Sciatic nerve (tissue), 2 donors: ENCODE measurements at regions not wholly inside any gene's neighbourhood (a gene's known extent, or its start where the extent isn't known, plus 50 kb on each side); places are given as distances from the start of the nearest gene placed in this dataset.

ENCODE experiments used
- ATAC-seq: fragments of 200-7000 bp; cut with Tn5 transposase; one replicate; pipeline ENCODE4 v1.9.1; 2020; ENCODE audit warnings: mild to moderate bottlenecking, moderate library complexity
- DNase-seq: peaks from one replicate; pipeline ENCODE4 v3.0.0-alpha.2; 2020; ENCODE audit warnings: low spot score
- intact Hi-C: fragments of 100-400 bp; cut with DNase I; formaldehyde crosslinking; loops from one replicate; pipeline ENCODE4 v1.14.2; 2022
- donor health status: DM: no; HTN: no; CAD: no.
- donor health status: DM: no; HTN: no; CAD: no.

GRCh38 chr18:25735459-25735858, 355.0 kb downstream of the SS18 start:
- intact Hi-C loops, result no loop called here
- ATAC-seq (no peak), DNase-seq (no peak)

- no peak for DNase-seq
- intact Hi-C loops, result no loop called here
Observed at GRCh38 chr18:25734336-25734735, 356.1 kb downstream of the SS18 start.

GRCh38 chr18:25732862-25733261, 357.6 kb downstream of the SS18 start:
- DNase-seq (no peak), ATAC-seq (no peak)
- intact Hi-C loops, result no loop called here

More at GRCh38 chr18:25734336-25734735, 356.1 kb downstream of the SS18 start:
- ATAC-seq, result no peak

- DNase-seq (no peak), ATAC-seq (no peak)
- intact Hi-C loops, result no loop called here
Observed at GRCh38 chr18:25729072-25729471, 361.3 kb downstream of the SS18 start.

- intact Hi-C loops, result no loop called here
- no peak for DNase-seq
- ATAC-seq, result no peak
Observed at GRCh38 chr18:25727281-25727985, 363.0 kb downstream of the SS18 start.

- DNase-seq, result no peak
- intact Hi-C loops, result no loop called here
- ATAC-seq, result no peak
Observed at GRCh38 chr18:25726298-25726697, 364.1 kb downstream of the SS18 start.

GRCh38 chr18:25725501-25725900, 364.9 kb downstream of the SS18 start:
- no peak for DNase-seq
- no peak for ATAC-seq
- intact Hi-C loops, result no loop called here

GRCh38 chr18:25724997-25725396, 365.4 kb downstream of the SS18 start:
- DNase-seq (no peak), ATAC-seq (no peak)
- intact Hi-C loops, result no loop called here

- ATAC-seq, result no peak
- intact Hi-C loops, result no loop called here
Observed at GRCh38 chr18:25724121-25724520, 366.3 kb downstream of the SS18 start.

GRCh38 chr18:25713103-25713502, 361.1 kb upstream of the ZNF521 start:
- DNase-seq, result no peak
- no peak for ATAC-seq
- intact Hi-C loops, result no loop called here

More at GRCh38 chr18:25724121-25724520, 366.3 kb downstream of the SS18 start:
- no peak for DNase-seq

GRCh38 chr18:25710981-25711380, 359.0 kb upstream of the ZNF521 start:
- DNase-seq (no peak), ATAC-seq (no peak)
- intact Hi-C loops, result no loop called here

- intact Hi-C loops, result no loop called here
- no peak for DNase-seq
- no peak for ATAC-seq
Observed at GRCh38 chr18:25705650-25706049, 353.7 kb upstream of the ZNF521 start.

GRCh38 chr18:25704494-25704893, 352.5 kb upstream of the ZNF521 start:
- DNase-seq, result no peak
- intact Hi-C loops, result no loop called here
- ATAC-seq, result no peak

GRCh38 chr18:25704071-25704470, 352.1 kb upstream of the ZNF521 start:
- DNase-seq (no peak), ATAC-seq (no peak)
- intact Hi-C loops, result no loop called here

GRCh38 chr18:25701821-25702220, 349.9 kb upstream of the ZNF521 start:
- intact Hi-C loops, result no loop called here
- DNase-seq (no peak), ATAC-seq (no peak)

- intact Hi-C loops, result no loop called here
- ATAC-seq (no peak), DNase-seq (no peak)
Observed at GRCh38 chr18:25686960-25687500, 335.1 kb upstream of the ZNF521 start.

- intact Hi-C loops, result no loop called here
- DNase-seq (no peak), ATAC-seq (no peak)
Observed at GRCh38 chr18:25685088-25685487, 333.1 kb upstream of the ZNF521 start.

- no peak for DNase-seq
- intact Hi-C loops, result no loop called here
- ATAC-seq, result no peak
Observed at GRCh38 chr18:25679491-25679890, 327.5 kb upstream of the ZNF521 start.

GRCh38 chr18:25678221-25678620, 326.3 kb upstream of the ZNF521 start:
- intact Hi-C loops, result no loop called here
- no peak for DNase-seq
- ATAC-seq, result no peak

GRCh38 chr18:25675123-25675850, 323.3 kb upstream of the ZNF521 start:
- intact Hi-C loops, result no loop called here
- DNase-seq, result no peak
- ATAC-seq, result no peak
